ENCODE measurements at regions not wholly inside any gene's neighbourhood (a gene's known extent, or its start where the extent isn't known, plus 50 kb on each side); places are given as distances from the start of the nearest gene placed in this dataset.

DNA sequence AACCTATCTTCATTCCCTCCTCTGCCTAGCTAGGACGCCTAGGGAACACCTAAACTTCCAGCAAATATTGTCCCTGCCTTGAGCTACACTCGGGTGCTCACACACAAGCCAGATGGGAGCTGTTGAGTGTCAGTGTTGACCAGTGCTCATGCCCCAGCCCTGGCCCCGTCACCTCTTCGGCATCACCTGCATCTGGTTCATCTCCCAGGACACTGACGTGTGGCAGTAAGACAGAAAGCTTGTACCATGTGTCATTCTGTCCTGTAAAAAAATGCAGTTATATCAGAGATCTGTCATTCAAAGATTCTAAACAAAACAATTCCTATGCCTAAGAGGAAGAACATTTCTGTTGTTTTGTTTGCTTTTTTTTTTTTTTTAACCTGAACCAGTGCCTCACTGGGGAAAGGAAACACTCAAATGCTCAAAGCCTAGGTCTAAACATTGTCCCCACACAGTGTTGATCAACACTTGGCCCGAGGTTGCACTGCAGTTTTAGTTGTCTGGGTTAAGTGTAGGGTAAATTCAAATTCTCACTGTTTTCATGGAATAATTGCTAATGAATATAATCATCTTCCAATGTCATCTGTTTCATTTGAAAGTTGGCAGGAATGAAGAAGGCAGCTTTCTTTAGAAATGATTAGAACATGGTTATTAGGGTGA is 102.7 kb upstream of the SASH1 start:
- Mint-ChIP-seq H3K4me3 (no peak overlapping the region), H3K27me3 (ENCODE audit: low read depth) (no peaks in the 10 kb centered on the region; the same call in 1 of the 2 replicates), H3K27ac (no peak overlapping the region), H3K4me1 (peaks cover 23% of the 10 kb centered on the region), H3K36me3 (no peaks in the 10 kb centered on the region), H3K9me3 (no peaks in the 10 kb centered on the region)
- DNase-seq (ENCODE audit: low spot score) (no peak), ATAC-seq (no peak)
- TF ChIP-seq, protein P1, sequence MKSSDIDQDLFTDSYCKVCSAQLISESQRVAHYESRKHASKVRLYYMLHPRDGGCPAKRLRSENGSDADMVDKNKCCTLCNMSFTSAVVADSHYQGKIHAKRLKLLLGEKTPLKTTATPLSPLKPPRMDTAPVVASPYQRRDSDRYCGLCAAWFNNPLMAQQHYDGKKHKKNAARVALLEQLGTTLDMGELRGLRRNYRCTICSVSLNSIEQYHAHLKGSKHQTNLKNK (CRISPR knock-in tag; IDR thresholded peaks at IDR 0.05) = no peak
- TF ChIP-seq, protein P2, sequence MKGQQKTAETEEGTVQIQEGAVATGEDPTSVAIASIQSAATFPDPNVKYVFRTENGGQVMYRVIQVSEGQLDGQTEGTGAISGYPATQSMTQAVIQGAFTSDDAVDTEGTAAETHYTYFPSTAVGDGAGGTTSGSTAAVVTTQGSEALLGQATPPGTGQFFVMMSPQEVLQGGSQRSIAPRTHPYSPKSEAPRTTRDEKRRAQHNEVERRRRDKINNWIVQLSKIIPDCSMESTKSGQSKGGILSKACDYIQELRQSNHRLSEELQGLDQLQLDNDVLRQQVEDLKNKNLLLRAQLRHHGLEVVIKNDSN (CRISPR knock-in tag; IDR thresholded peaks at IDR 0.05) = no peak
- TF ChIP-seq ZNF423 (CRISPR knock-in tag; IDR thresholded peaks at IDR 0.05) = no peak
- TF ChIP-seq SOX15 (CRISPR knock-in tag; IDR thresholded peaks at IDR 0.05) = no peak
- TF ChIP-seq IRF2 (CRISPR knock-in tag; IDR thresholded peaks at IDR 0.05; ENCODE audit: borderline replicate concordance, low read depth) = no peak
- TF ChIP-seq NFYB (CRISPR knock-in tag; conservative IDR thresholded peaks at IDR 0.05; ENCODE audit: low read depth) = no peak
- no peak for TF ChIP-seq KAT7 (CRISPR knock-in tag; IDR thresholded peaks at IDR 0.05; ENCODE audit: borderline replicate concordance)
- TF ChIP-seq, protein P3, sequence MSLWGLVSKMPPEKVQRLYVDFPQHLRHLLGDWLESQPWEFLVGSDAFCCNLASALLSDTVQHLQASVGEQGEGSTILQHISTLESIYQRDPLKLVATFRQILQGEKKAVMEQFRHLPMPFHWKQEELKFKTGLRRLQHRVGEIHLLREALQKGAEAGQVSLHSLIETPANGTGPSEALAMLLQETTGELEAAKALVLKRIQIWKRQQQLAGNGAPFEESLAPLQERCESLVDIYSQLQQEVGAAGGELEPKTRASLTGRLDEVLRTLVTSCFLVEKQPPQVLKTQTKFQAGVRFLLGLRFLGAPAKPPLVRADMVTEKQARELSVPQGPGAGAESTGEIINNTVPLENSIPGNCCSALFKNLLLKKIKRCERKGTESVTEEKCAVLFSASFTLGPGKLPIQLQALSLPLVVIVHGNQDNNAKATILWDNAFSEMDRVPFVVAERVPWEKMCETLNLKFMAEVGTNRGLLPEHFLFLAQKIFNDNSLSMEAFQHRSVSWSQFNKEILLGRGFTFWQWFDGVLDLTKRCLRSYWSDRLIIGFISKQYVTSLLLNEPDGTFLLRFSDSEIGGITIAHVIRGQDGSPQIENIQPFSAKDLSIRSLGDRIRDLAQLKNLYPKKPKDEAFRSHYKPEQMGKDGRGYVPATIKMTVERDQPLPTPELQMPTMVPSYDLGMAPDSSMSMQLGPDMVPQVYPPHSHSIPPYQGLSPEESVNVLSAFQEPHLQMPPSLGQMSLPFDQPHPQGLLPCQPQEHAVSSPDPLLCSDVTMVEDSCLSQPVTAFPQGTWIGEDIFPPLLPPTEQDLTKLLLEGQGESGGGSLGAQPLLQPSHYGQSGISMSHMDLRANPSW (CRISPR knock-in tag; conservative IDR thresholded peaks at IDR 0.05; ENCODE audit: low read depth) = no peak
- no peak for TF ChIP-seq JAZF1 (CRISPR knock-in tag; IDR thresholded peaks at IDR 0.05)
- CTCF ChIA-PET = no interaction called here
- POLR2A ChIA-PET = no interaction called here

DNA sequence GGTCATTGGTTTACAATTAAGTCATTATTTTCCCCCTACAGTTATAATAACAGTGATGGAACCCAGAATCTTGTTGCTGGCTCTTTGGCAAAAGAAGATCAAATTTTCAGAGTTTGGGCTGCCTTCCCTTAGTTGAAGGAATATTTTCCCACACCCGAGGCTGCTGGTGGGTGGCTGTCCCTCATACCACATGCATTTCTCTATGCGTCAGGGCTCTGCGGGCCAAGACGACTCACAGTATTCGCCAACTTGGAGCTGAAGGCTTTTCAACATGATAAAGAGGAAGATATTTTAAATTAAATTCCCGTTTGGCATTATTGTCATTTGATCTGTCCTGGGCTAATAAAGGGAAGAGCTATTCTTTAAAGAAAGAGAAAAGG is 102.2 kb upstream of the SASH1 start:
- ATAC-seq = no peak
- H3K4me3 Mint-ChIP-seq = no peak overlapping the region
- POLR2A ChIA-PET = no interaction called here
- H3K27me3 Mint-ChIP-seq (ENCODE audit: low read depth) = no peaks in the 10 kb centered on the region; the same call in 1 of the 2 replicates
- no peaks in the 10 kb centered on the region for H3K9me3 Mint-ChIP-seq
- CTCF ChIA-PET = no interaction called here
- DNase-seq (ENCODE audit: low spot score) = no peak
- no peaks in the 10 kb centered on the region for H3K36me3 Mint-ChIP-seq
- H3K4me1 Mint-ChIP-seq = peaks cover 26% of the 10 kb centered on the region
- no peak overlapping the region for H3K27ac Mint-ChIP-seq
- TF ChIP-seq SOX15 (CRISPR knock-in tag; IDR thresholded peaks at IDR 0.05) = no peak
- TF ChIP-seq, protein P4, sequence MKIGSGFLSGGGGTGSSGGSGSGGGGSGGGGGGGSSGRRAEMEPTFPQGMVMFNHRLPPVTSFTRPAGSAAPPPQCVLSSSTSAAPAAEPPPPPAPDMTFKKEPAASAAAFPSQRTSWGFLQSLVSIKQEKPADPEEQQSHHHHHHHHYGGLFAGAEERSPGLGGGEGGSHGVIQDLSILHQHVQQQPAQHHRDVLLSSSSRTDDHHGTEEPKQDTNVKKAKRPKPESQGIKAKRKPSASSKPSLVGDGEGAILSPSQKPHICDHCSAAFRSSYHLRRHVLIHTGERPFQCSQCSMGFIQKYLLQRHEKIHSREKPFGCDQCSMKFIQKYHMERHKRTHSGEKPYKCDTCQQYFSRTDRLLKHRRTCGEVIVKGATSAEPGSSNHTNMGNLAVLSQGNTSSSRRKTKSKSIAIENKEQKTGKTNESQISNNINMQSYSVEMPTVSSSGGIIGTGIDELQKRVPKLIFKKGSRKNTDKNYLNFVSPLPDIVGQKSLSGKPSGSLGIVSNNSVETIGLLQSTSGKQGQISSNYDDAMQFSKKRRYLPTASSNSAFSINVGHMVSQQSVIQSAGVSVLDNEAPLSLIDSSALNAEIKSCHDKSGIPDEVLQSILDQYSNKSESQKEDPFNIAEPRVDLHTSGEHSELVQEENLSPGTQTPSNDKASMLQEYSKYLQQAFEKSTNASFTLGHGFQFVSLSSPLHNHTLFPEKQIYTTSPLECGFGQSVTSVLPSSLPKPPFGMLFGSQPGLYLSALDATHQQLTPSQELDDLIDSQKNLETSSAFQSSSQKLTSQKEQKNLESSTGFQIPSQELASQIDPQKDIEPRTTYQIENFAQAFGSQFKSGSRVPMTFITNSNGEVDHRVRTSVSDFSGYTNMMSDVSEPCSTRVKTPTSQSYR (CRISPR knock-in tag; IDR thresholded peaks at IDR 0.05) = no peak
- TF ChIP-seq TCF7 (CRISPR knock-in tag; IDR thresholded peaks at IDR 0.05; ENCODE audit: low read depth) = no peak
- no peak for TF ChIP-seq ATF1 (CRISPR knock-in tag; IDR thresholded peaks at IDR 0.05)
- TF ChIP-seq, protein P5, sequence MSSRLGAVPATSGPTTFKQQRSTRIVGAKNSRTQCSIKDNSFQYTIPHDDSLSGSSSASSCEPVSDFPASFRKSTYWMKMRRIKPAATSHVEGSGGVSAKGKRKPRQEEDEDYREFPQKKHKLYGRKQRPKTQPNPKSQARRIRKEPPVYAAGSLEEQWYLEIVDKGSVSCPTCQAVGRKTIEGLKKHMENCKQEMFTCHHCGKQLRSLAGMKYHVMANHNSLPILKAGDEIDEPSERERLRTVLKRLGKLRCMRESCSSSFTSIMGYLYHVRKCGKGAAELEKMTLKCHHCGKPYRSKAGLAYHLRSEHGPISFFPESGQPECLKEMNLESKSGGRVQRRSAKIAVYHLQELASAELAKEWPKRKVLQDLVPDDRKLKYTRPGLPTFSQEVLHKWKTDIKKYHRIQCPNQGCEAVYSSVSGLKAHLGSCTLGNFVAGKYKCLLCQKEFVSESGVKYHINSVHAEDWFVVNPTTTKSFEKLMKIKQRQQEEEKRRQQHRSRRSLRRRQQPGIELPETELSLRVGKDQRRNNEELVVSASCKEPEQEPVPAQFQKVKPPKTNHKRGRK (CRISPR knock-in tag; IDR thresholded peaks at IDR 0.05; ENCODE audit: borderline replicate concordance) = no peak
- TF ChIP-seq GTF2I (CRISPR knock-in tag; conservative IDR thresholded peaks at IDR 0.05) = no peak
- TF ChIP-seq, protein P6, sequence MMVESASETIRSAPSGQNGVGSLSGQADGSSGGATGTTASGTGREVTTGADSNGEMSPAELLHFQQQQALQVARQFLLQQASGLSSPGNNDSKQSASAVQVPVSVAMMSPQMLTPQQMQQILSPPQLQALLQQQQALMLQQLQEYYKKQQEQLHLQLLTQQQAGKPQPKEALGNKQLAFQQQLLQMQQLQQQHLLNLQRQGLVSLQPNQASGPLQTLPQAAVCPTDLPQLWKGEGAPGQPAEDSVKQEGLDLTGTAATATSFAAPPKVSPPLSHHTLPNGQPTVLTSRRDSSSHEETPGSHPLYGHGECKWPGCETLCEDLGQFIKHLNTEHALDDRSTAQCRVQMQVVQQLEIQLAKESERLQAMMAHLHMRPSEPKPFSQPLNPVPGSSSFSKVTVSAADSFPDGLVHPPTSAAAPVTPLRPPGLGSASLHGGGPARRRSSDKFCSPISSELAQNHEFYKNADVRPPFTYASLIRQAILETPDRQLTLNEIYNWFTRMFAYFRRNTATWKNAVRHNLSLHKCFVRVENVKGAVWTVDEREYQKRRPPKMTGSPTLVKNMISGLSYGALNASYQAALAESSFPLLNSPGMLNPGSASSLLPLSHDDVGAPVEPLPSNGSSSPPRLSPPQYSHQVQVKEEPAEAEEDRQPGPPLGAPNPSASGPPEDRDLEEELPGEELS (CRISPR knock-in tag; IDR thresholded peaks at IDR 0.05) = no peak
- TF ChIP-seq, protein P7, sequence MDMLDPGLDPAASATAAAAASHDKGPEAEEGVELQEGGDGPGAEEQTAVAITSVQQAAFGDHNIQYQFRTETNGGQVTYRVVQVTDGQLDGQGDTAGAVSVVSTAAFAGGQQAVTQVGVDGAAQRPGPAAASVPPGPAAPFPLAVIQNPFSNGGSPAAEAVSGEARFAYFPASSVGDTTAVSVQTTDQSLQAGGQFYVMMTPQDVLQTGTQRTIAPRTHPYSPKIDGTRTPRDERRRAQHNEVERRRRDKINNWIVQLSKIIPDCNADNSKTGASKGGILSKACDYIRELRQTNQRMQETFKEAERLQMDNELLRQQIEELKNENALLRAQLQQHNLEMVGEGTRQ (CRISPR knock-in tag; IDR thresholded peaks at IDR 0.05) = no peak
- TF ChIP-seq, protein P8, sequence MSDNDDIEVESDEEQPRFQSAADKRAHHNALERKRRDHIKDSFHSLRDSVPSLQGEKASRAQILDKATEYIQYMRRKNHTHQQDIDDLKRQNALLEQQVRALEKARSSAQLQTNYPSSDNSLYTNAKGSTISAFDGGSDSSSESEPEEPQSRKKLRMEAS (CRISPR knock-in tag; IDR thresholded peaks at IDR 0.05) = no peak
- TF ChIP-seq, protein P9, sequence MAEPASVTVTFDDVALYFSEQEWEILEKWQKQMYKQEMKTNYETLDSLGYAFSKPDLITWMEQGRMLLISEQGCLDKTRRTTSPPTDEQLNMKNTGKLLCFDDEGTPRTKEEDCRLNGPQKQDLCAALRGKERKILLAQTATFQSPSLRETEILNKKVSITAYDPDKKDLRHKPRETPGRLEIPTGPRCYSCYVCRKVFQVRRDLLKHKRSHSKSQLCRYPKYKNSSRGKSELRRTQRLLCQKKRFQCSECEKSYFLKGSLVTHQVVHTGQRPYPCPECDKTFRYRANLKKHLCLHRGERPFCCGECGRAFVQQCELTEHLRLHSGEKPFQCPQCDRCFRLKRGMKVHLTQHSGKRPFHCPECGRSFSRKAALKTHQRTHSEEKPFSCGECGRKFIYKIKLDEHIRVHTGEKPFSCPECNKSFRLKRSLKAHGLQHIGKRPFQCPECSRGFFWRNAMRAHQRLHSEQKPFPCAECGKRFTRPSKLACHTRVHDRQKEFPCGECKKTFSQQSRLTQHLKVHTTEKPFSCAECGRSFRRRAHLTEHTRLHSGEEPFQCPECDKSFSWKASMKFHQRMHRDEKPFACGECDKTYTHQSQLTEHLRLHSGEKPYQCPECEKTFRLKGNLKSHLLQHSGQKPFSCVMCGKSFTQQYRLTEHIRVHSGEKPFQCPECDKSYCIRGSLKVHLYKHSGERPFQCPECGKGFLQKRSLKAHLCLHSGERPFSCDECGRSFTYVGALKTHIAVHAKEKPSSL (CRISPR knock-in tag; conservative IDR thresholded peaks at IDR 0.05) = no peak
- no peak for TF ChIP-seq NFATC4 (CRISPR knock-in tag; IDR thresholded peaks at IDR 0.05)
